Hepatocyte (in vitro differentiated cells): ENCODE measurements at regions not wholly inside any gene's neighbourhood (a gene's known extent, or its start where the extent isn't known, plus 50 kb on each side); places are given as distances from the start of the nearest gene placed in this dataset.

ENCODE experiments used
- CTCF ChIP-seq: fragments of 200-600 bp; sonication (generic); IDR thresholded peaks from 2 replicates; pipeline ENCODE4 v1.5.1; 2016; ENCODE audit warnings: antibody characterized with exemption, mild to moderate bottlenecking; ENCODE audit not compliant: poor library complexity
- EZH2 ChIP-seq: fragments of 200-600 bp; sonication (generic); IDR thresholded peaks from 2 replicates; pipeline ENCODE4 v1.6.1; 2016; ENCODE audit warnings: antibody characterized with exemption, mild to moderate bottlenecking, borderline replicate concordance

GRCh38 chr1:5643360-5644107 lies 348.7 kb downstream of the NPHP4 start:
- TF ChIP-seq CTCF = no peak
- no peak for TF ChIP-seq EZH2
